ENCODE measurements at regions not wholly inside any gene's neighbourhood (a gene's known extent, or its start where the extent isn't known, plus 50 kb on each side); places are given as distances from the start of the nearest gene placed in this dataset.

DNA sequence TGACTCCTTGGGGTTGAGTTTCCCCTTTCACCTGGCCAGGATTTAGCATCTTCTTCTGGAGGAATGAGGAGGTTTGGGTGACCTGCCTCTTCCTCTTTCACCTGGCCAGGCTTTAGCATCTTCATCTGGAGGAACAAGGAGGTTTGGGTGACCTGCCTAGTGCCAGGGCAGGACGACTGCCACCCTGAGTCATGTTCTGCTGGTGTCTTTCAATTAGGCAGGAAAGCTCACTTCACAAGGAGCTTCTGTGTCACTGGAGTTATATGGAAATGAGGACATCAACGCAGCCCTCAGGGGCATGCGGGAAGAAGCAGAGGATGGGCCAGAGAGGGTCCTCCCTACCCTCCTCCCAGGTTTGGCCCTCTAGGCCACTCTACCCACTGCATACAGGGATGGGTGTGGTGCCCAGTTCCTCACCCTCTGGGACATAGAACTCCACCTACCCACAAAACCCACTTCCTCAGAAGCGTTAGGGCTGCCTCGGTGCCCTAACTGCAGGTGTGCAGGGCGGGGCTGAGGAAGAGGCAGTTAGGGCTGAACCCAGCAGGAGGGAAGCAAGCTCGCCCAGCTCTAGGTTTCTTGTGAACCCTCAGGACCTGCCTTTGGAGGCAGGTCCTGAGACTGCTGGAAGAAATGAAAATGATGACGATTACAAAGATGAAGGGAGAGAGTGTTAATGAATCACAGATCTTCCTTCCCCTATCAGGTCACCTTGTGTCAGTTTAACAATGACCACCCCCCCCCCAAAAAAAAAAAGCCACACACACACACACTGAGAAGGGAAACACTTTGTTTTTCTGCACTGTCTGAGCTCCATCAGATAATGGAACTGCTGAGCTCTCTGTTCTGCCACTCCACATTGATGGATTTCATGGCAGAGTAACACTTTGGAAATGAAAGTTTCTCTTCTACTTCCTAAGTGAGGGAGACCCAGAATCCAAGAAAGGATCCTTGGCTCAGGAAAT, 71.0 kb downstream of the ARL4C start:
- Histone ChIP-seq H3K9me3 (ENCODE audit: insufficient read depth, low read depth, low read length) (no peaks in the 10 kb centered on the region), H2AFZ (ENCODE audit: low read length) (no peak overlapping the region), H3K9ac (ENCODE audit: low read depth, low read length, poor library complexity, severe bottlenecking) (peak overlapping the region; percentile 84), H3K27me3 (ENCODE audit: insufficient read depth, low read length, poor library complexity, severe bottlenecking) (no peaks in the 10 kb centered on the region), H4K20me1 (ENCODE audit: insufficient read depth, low read length, poor library complexity, severe bottlenecking) (no peaks in the 10 kb centered on the region), H3K4me2 (ENCODE audit: low read depth, low read length, poor library complexity, severe bottlenecking) (peak overlapping the region; percentile 82), H3K4me3 (ENCODE audit: low read length, poor library complexity, severe bottlenecking) (peak overlapping the region; percentile 61), H3K79me2 (ENCODE audit: insufficient read depth, low read length) (no peaks in the 10 kb centered on the region), H3K9me2 (replicated peaks; ENCODE audit: low read depth, low read length) (no peaks in the 10 kb centered on the region), H3K4me1 (ENCODE audit: insufficient read depth, low read length, poor library complexity, severe bottlenecking) (peaks cover 81% of the 10 kb centered on the region), H3F3A (ENCODE audit: low read depth) (peaks cover 16% of the 10 kb centered on the region), H3K36me3 (ENCODE audit: insufficient read depth, low read length) (no peaks in the 10 kb centered on the region)
- TF ChIP-seq EZH2phosphoT487 (IDR thresholded peaks at IDR 0.05; ENCODE audit: borderline replicate concordance) = no peak
- TF ChIP-seq, protein P1, sequence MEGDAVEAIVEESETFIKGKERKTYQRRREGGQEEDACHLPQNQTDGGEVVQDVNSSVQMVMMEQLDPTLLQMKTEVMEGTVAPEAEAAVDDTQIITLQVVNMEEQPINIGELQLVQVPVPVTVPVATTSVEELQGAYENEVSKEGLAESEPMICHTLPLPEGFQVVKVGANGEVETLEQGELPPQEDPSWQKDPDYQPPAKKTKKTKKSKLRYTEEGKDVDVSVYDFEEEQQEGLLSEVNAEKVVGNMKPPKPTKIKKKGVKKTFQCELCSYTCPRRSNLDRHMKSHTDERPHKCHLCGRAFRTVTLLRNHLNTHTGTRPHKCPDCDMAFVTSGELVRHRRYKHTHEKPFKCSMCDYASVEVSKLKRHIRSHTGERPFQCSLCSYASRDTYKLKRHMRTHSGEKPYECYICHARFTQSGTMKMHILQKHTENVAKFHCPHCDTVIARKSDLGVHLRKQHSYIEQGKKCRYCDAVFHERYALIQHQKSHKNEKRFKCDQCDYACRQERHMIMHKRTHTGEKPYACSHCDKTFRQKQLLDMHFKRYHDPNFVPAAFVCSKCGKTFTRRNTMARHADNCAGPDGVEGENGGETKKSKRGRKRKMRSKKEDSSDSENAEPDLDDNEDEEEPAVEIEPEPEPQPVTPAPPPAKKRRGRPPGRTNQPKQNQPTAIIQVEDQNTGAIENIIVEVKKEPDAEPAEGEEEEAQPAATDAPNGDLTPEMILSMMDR (conservative IDR thresholded peaks at IDR 0.05; ENCODE audit: low read length) = no peak

DNA sequence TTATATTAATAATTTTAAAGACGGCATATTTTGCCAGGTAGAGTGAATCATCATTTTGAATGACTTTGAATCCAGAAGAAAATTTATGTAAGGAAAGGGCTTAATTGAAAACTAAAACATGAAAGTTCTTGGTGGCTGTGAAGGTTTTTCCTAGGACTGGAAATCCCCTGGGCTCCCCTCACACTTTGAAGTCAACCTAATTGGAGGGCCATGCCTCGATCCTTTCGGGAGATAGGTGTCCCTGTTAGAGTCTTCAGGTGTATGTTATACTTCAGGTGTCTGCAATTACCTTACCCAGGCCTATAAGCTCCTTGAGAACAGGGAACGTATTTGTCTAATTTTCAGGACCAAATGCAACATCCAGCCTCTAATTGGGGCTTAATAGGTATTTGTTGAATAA, 73.0 kb downstream of the ARL4C start:
- H3K9ac ChIP-seq (ENCODE audit: low read depth, low read length, poor library complexity, severe bottlenecking) = no peak overlapping the region
- H3K4me3 ChIP-seq (ENCODE audit: low read length, poor library complexity, severe bottlenecking) = no peak overlapping the region
- H3K9me2 ChIP-seq (replicated peaks; ENCODE audit: low read depth, low read length) = no peaks in the 10 kb centered on the region
- H3K27me3 ChIP-seq (ENCODE audit: insufficient read depth, low read length, poor library complexity, severe bottlenecking) = no peaks in the 10 kb centered on the region
- no peak overlapping the region for H2AFZ ChIP-seq (ENCODE audit: low read length)
- no peaks in the 10 kb centered on the region for H3K79me2 ChIP-seq (ENCODE audit: insufficient read depth, low read length)
- no peak for TF ChIP-seq EZH2phosphoT487 (IDR thresholded peaks at IDR 0.05; ENCODE audit: borderline replicate concordance)
- TF ChIP-seq, protein P1 (conservative IDR thresholded peaks at IDR 0.05; ENCODE audit: low read length) = no peak
- peaks cover 16% of the 10 kb centered on the region for H3F3A ChIP-seq (ENCODE audit: low read depth)
- H3K9me3 ChIP-seq (ENCODE audit: insufficient read depth, low read depth, low read length) = no peaks in the 10 kb centered on the region
- no peak overlapping the region for H3K4me2 ChIP-seq (ENCODE audit: low read depth, low read length, poor library complexity, severe bottlenecking)
- H3K36me3 ChIP-seq (ENCODE audit: insufficient read depth, low read length) = no peaks in the 10 kb centered on the region
- peaks cover 81% of the 10 kb centered on the region for H3K4me1 ChIP-seq (ENCODE audit: insufficient read depth, low read length, poor library complexity, severe bottlenecking)
- H4K20me1 ChIP-seq (ENCODE audit: insufficient read depth, low read length, poor library complexity, severe bottlenecking) = no peaks in the 10 kb centered on the region

DNA sequence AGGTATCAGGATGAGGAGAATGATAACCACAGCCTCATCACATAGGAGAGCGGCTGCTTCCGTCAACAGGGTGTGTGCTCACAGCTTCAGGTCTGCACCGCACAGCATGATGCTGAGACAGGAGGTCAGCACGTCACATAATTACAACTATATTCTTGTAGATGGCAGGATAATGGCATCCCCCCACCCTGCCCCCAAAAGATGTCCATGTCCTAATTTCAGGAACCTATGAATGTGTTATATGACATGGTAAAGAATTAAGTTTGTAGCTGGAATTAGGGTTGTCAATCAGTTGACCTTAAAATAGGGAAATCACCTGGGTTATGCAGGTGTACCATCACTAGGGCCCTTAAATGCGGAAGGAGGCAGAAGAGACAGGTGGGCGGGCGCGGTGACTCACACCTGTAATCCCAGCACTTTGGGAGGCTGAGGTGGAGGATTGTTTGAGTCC, 73.9 kb downstream of the ARL4C start:
- peaks cover 72% of the 10 kb centered on the region for H3K4me1 ChIP-seq (ENCODE audit: insufficient read depth, low read length, poor library complexity, severe bottlenecking)
- no peaks in the 10 kb centered on the region for H3K27me3 ChIP-seq (ENCODE audit: insufficient read depth, low read length, poor library complexity, severe bottlenecking)
- H3K79me2 ChIP-seq (ENCODE audit: insufficient read depth, low read length) = no peaks in the 10 kb centered on the region
- no peaks in the 10 kb centered on the region for H3K9me3 ChIP-seq (ENCODE audit: insufficient read depth, low read depth, low read length)
- H3K4me2 ChIP-seq (ENCODE audit: low read depth, low read length, poor library complexity, severe bottlenecking) = no peak overlapping the region
- peaks cover 16% of the 10 kb centered on the region for H3F3A ChIP-seq (ENCODE audit: low read depth)
- TF ChIP-seq, protein P1 (conservative IDR thresholded peaks at IDR 0.05; ENCODE audit: low read length) = no peak
- no peak for TF ChIP-seq EZH2phosphoT487 (IDR thresholded peaks at IDR 0.05; ENCODE audit: borderline replicate concordance)
- H3K9me2 ChIP-seq (replicated peaks; ENCODE audit: low read depth, low read length) = no peaks in the 10 kb centered on the region
- no peaks in the 10 kb centered on the region for H4K20me1 ChIP-seq (ENCODE audit: insufficient read depth, low read length, poor library complexity, severe bottlenecking)
- H3K36me3 ChIP-seq (ENCODE audit: insufficient read depth, low read length) = no peaks in the 10 kb centered on the region
- no peak overlapping the region for H3K4me3 ChIP-seq (ENCODE audit: low read length, poor library complexity, severe bottlenecking)
- H3K9ac ChIP-seq (ENCODE audit: low read depth, low read length, poor library complexity, severe bottlenecking) = no peak overlapping the region
- no peak overlapping the region for H2AFZ ChIP-seq (ENCODE audit: low read length)

Data from Loucy (cell line).